ENCODE measurements at regions not wholly inside any gene's neighbourhood (a gene's known extent, or its start where the extent isn't known, plus 50 kb on each side); places are given as distances from the start of the nearest gene placed in this dataset.

GRCh38 chr9:6121707-6122106, 93.9 kb upstream of the IL33 start:
- no peaks in the 10 kb centered on the region for H3K4me1 ChIP-seq
- no peaks in the 10 kb centered on the region for H3K9me3 ChIP-seq (ENCODE audit: control insufficient read depth, low read length)
- H3K79me2 ChIP-seq: no peaks in the 10 kb centered on the region
- H3K27me3 ChIP-seq (ENCODE audit: control insufficient read depth, insufficient read depth, low read length): no peaks in the 10 kb centered on the region
- TF ChIP-seq CTCF (IDR thresholded peaks at IDR 0.05): no peak
- no peak overlapping the region for H2AFZ ChIP-seq
- no peak overlapping the region for H3K27ac ChIP-seq
- no peak overlapping the region for H3K4me3 ChIP-seq (ENCODE audit: low read depth, low read length)
- no peaks in the 10 kb centered on the region for H3K36me3 ChIP-seq (ENCODE audit: control insufficient read depth, insufficient read depth, low read length)
- no peak overlapping the region for H3K9ac ChIP-seq
- H3K4me2 ChIP-seq (ENCODE audit: low read length): no peak overlapping the region

GRCh38 chr9:6114424-6114823, 99.0 kb upstream of the RANBP6 start:
- H3K4me1 ChIP-seq: no peaks in the 10 kb centered on the region

GRCh38 chr9:6113819-6114218, 98.4 kb upstream of the RANBP6 start:
- TF ChIP-seq CTCF (IDR thresholded peaks at IDR 0.05): no peak
- Histone ChIP-seq H3K27ac (no peak overlapping the region), H3K27me3 (ENCODE audit: control insufficient read depth, insufficient read depth, low read length) (no peaks in the 10 kb centered on the region), H3K4me2 (ENCODE audit: low read length) (no peak overlapping the region), H3K4me1 (no peaks in the 10 kb centered on the region), H3K36me3 (ENCODE audit: control insufficient read depth, insufficient read depth, low read length) (no peaks in the 10 kb centered on the region), H3K9ac (no peak overlapping the region), H3K79me2 (no peaks in the 10 kb centered on the region), H3K4me3 (ENCODE audit: low read depth, low read length) (no peak overlapping the region), H3K9me3 (ENCODE audit: control insufficient read depth, low read length) (no peaks in the 10 kb centered on the region), H2AFZ (no peak overlapping the region)

More at GRCh38 chr9:6114424-6114823, 99.0 kb upstream of the RANBP6 start:
- no peak overlapping the region for H3K4me2 ChIP-seq (ENCODE audit: low read length)
- no peak overlapping the region for H3K9ac ChIP-seq
- H3K79me2 ChIP-seq: no peaks in the 10 kb centered on the region
- TF ChIP-seq CTCF (IDR thresholded peaks at IDR 0.05): no peak
- H3K27ac ChIP-seq: no peak overlapping the region
- H3K4me3 ChIP-seq (ENCODE audit: low read depth, low read length): no peak overlapping the region
- H2AFZ ChIP-seq: no peak overlapping the region
- no peaks in the 10 kb centered on the region for H3K36me3 ChIP-seq (ENCODE audit: control insufficient read depth, insufficient read depth, low read length)
- H3K27me3 ChIP-seq (ENCODE audit: control insufficient read depth, insufficient read depth, low read length): no peaks in the 10 kb centered on the region
- H3K9me3 ChIP-seq (ENCODE audit: control insufficient read depth, low read length): no peaks in the 10 kb centered on the region

GRCh38 chr9:6113312-6113711, 97.9 kb upstream of the RANBP6 start:
- no peak overlapping the region for H3K4me2 ChIP-seq (ENCODE audit: low read length)
- no peaks in the 10 kb centered on the region for H3K27me3 ChIP-seq (ENCODE audit: control insufficient read depth, insufficient read depth, low read length)
- H2AFZ ChIP-seq: no peak overlapping the region
- no peaks in the 10 kb centered on the region for H3K79me2 ChIP-seq
- no peak overlapping the region for H3K9ac ChIP-seq
- H3K9me3 ChIP-seq (ENCODE audit: control insufficient read depth, low read length): no peaks in the 10 kb centered on the region
- H3K4me1 ChIP-seq: no peaks in the 10 kb centered on the region
- no peak overlapping the region for H3K4me3 ChIP-seq (ENCODE audit: low read depth, low read length)
- H3K27ac ChIP-seq: no peak overlapping the region
- no peaks in the 10 kb centered on the region for H3K36me3 ChIP-seq (ENCODE audit: control insufficient read depth, insufficient read depth, low read length)
- no peak for TF ChIP-seq CTCF (IDR thresholded peaks at IDR 0.05)

GRCh38 chr9:6109986-6110385, 94.6 kb upstream of the RANBP6 start:
- H2AFZ ChIP-seq: peak overlapping the region; percentile 42
- H3K4me1 ChIP-seq: no peaks in the 10 kb centered on the region
- no peaks in the 10 kb centered on the region for H3K9me3 ChIP-seq (ENCODE audit: control insufficient read depth, low read length)
- no peak overlapping the region for H3K4me2 ChIP-seq (ENCODE audit: low read length)
- no peak overlapping the region for H3K27ac ChIP-seq
- H3K4me3 ChIP-seq (ENCODE audit: low read depth, low read length): no peak overlapping the region
- H3K36me3 ChIP-seq (ENCODE audit: control insufficient read depth, insufficient read depth, low read length): no peaks in the 10 kb centered on the region
- H3K79me2 ChIP-seq: no peaks in the 10 kb centered on the region
- no peak for TF ChIP-seq CTCF (IDR thresholded peaks at IDR 0.05)
- no peaks in the 10 kb centered on the region for H3K27me3 ChIP-seq (ENCODE audit: control insufficient read depth, insufficient read depth, low read length)
- no peak overlapping the region for H3K9ac ChIP-seq
